Parathyroid adenoma (tissue), 2 donors: ENCODE measurements at regions not wholly inside any gene's neighbourhood (a gene's known extent, or its start where the extent isn't known, plus 50 kb on each side); places are given as distances from the start of the nearest gene placed in this dataset.

Source experiments
- H2AFZ ChIP-seq: fragments of 300-600 bp; sonication (generic); one replicate; pipeline ENCODE4 v1.7.0; 2017; ENCODE audit warnings: antibody characterized with exemption, mild to moderate bottlenecking
- H3K27ac ChIP-seq: fragments of 300-600 bp; sonication (generic); one replicate; pipeline ENCODE4 v1.7.0; 2017
- H3K27me3 ChIP-seq: fragments of 300-600 bp; sonication (generic); one replicate; pipeline ENCODE4 v1.7.0; 2017; ENCODE audit warnings: low read length; ENCODE audit not compliant: control insufficient read depth, insufficient read depth
- H3K36me3 ChIP-seq: fragments of 300-600 bp; sonication (generic); one replicate; pipeline ENCODE4 v1.7.0; 2017; ENCODE audit warnings: low read length; ENCODE audit not compliant: control insufficient read depth, insufficient read depth
- H3K4me1 ChIP-seq: fragments of 300-600 bp; sonication (generic); one replicate; pipeline ENCODE4 v1.7.0; 2017; ENCODE audit warnings: control low read depth
- H3K4me2 ChIP-seq: fragments of 300-600 bp; sonication (generic); one replicate; pipeline ENCODE4 v1.7.0; 2017; ENCODE audit warnings: low read length
- H3K4me3 ChIP-seq: fragments of 300-600 bp; sonication (generic); one replicate; pipeline ENCODE4 v1.7.0; 2017; ENCODE audit warnings: low read depth, low read length
- H3K79me2 ChIP-seq: fragments of 300-600 bp; sonication (generic); one replicate; pipeline ENCODE4 v1.7.0; 2017; ENCODE audit warnings: control low read depth
- H3K9ac ChIP-seq: fragments of 300-600 bp; sonication (generic); one replicate; pipeline ENCODE4 v1.7.0; 2017; ENCODE audit warnings: mild to moderate bottlenecking
- H3K9me3 ChIP-seq: fragments of 300-600 bp; sonication (generic); one replicate; pipeline ENCODE4 v1.7.0; 2017; ENCODE audit warnings: low read length; ENCODE audit not compliant: control insufficient read depth
- TF ChIP-seq, protein P1 (sequence below): fragments of 300-600 bp; sonication (generic); IDR thresholded peaks from one replicate; pipeline ENCODE4 v1.7.0; 2017; ENCODE audit warnings: antibody characterized with exemption, mild to moderate bottlenecking
- donor health status: primary hyperparathyroidism.

DNA sequence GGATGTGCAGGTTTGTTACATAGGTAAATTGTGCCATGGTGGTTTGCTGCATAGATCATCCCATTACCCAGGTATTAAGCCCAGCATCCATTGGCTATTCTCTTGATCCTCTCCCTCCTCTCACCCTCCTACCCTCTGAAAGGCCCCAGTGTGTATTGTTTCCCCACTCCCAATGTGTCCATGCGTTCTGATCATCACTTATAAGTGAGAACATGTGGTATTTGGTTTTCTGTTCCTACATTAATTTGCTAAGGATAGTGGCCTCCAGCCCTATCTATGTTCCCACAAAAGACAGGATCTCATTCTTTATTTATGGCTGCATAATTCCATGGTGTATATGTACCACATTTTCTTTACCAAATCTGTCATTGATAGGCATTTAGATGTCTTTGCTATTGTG lies 243.3 kb upstream of the PDE4D start:
- Histone ChIP-seq H3K4me3 (no peak overlapping the region), H3K27me3 (no peaks in the 10 kb centered on the region), H3K9me3 (no peaks in the 10 kb centered on the region), H2AFZ (no peak overlapping the region), H3K36me3 (no peaks in the 10 kb centered on the region), H3K79me2 (no peaks in the 10 kb centered on the region), H3K9ac (no peak overlapping the region), H3K4me2 (no peak overlapping the region), H3K4me1 (no peaks in the 10 kb centered on the region), H3K27ac (no peak overlapping the region)
- TF ChIP-seq, protein P1, sequence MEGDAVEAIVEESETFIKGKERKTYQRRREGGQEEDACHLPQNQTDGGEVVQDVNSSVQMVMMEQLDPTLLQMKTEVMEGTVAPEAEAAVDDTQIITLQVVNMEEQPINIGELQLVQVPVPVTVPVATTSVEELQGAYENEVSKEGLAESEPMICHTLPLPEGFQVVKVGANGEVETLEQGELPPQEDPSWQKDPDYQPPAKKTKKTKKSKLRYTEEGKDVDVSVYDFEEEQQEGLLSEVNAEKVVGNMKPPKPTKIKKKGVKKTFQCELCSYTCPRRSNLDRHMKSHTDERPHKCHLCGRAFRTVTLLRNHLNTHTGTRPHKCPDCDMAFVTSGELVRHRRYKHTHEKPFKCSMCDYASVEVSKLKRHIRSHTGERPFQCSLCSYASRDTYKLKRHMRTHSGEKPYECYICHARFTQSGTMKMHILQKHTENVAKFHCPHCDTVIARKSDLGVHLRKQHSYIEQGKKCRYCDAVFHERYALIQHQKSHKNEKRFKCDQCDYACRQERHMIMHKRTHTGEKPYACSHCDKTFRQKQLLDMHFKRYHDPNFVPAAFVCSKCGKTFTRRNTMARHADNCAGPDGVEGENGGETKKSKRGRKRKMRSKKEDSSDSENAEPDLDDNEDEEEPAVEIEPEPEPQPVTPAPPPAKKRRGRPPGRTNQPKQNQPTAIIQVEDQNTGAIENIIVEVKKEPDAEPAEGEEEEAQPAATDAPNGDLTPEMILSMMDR: no peak

DNA sequence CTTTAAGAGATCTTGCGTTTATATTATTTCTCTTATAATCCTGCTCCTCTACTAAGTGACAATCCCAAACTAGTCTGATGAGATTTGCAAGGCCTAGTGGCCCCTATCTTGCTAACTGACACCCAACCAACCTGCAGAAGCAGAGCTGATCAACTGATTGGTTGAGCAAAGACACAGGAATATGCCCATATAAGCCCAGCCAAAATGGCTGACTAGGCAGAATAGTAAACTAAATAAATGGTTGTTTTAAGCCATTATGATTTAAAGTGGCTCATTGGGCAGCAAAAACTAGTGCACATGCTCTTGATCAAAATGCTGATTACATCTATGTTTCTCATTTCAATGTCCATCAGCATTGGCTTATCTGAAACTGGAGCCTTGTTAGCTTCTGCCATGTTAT lies 238.0 kb upstream of the PDE4D start:
- TF ChIP-seq, protein P1: no peak
- Histone ChIP-seq H3K27ac (no peak overlapping the region), H3K79me2 (no peaks in the 10 kb centered on the region), H2AFZ (no peak overlapping the region), H3K4me3 (no peak overlapping the region), H3K27me3 (no peaks in the 10 kb centered on the region), H3K36me3 (no peaks in the 10 kb centered on the region), H3K4me2 (no peak overlapping the region), H3K9me3 (no peaks in the 10 kb centered on the region), H3K4me1 (no peaks in the 10 kb centered on the region), H3K9ac (no peak overlapping the region)

DNA sequence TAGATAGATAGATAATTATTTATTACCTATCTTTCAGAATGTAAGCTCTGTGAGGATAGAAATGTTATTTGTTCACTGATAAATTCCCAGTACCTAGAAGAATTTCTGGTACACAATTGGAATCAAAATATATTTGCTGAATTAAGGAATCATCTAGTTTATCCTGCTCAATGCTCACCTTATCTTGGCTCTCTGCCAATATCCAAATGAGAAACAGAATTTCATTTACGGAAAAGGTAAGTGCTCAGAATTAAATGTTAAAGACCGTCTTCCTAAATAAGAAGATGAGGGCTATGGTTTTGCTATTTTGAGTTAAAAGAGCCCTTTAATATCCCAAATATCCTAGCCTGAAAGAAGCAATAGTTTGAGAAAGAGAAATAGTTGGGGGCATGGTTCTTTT lies 232.1 kb upstream of the PDE4D start:
- no peak overlapping the region for H3K27ac ChIP-seq
- TF ChIP-seq, protein P1: no peak
- H2AFZ ChIP-seq: no peak overlapping the region
- H3K9ac ChIP-seq: no peak overlapping the region
- no peaks in the 10 kb centered on the region for H3K9me3 ChIP-seq
- H3K4me1 ChIP-seq: no peaks in the 10 kb centered on the region
- no peaks in the 10 kb centered on the region for H3K27me3 ChIP-seq
- no peak overlapping the region for H3K4me3 ChIP-seq
- no peaks in the 10 kb centered on the region for H3K36me3 ChIP-seq
- no peaks in the 10 kb centered on the region for H3K79me2 ChIP-seq
- no peak overlapping the region for H3K4me2 ChIP-seq

DNA sequence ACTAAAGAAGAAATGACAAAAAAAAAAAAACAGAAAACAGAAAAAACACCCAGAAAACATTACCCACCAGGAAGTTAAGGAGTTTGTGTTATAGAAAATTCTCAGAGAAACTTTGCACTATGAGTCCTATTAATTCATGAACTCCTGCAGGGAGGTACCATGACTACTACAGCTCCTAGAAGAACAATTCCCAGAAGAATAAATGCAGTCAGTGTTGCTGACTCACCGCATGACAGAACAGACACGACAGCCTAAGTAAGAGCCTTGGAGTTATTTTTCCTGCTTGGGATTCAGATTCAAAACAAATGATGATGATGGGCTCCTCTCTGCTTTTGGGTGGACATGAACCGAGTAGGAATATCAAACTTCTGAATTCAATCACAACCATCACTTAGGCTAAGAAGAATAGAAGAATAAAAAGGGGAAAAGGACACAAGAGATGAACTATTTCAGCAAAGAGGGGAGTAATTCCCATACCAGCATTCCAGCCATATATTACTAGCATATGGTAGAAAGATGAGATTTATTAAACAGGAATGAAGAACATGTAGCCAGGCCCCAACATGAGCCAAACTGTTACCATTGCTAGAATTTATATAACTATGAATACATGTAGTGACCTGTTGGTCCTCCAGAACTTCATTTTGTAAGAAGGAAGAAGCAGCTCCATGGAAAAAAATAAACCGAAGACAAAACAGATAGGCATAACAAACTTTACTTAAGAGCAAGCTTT lies 209.6 kb upstream of the PDE4D start:
- Histone ChIP-seq H3K4me3 (no peak overlapping the region), H3K79me2 (no peaks in the 10 kb centered on the region), H3K36me3 (no peaks in the 10 kb centered on the region), H3K27me3 (no peaks in the 10 kb centered on the region), H3K9me3 (no peaks in the 10 kb centered on the region), H3K27ac (no peak overlapping the region), H3K4me1 (no peaks in the 10 kb centered on the region), H2AFZ (no peak overlapping the region), H3K9ac (no peak overlapping the region), H3K4me2 (no peak overlapping the region)
- TF ChIP-seq, protein P1: no peak

DNA sequence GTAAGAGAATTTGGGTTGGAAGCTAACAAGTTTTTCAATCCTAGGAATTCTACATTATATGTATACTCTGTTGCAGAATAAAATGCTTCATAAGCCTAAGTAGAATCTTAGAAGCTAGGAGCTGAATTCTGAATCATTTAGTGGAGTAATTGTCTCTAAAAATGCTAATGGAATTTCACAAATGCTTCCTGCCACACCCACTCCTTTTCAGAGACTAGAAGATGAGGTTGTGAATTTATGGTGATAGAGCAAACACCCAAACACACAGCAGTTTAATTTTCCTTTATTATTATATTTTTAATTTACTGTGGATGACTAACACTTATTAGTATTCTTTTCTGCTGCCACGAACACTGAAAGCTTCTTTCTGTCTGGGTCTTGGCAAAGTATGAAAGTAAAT lies 208.0 kb upstream of the PDE4D start:
- Histone ChIP-seq H3K9ac (no peak overlapping the region), H2AFZ (no peak overlapping the region)

More for the DNA sequence above, 208.0 kb upstream of the PDE4D start:
- TF ChIP-seq, protein P1: no peak
- Histone ChIP-seq H3K27ac (no peak overlapping the region), H3K27me3 (no peaks in the 10 kb centered on the region), H3K36me3 (no peaks in the 10 kb centered on the region), H3K4me3 (no peak overlapping the region), H3K79me2 (no peaks in the 10 kb centered on the region), H3K9me3 (no peaks in the 10 kb centered on the region), H3K4me1 (no peaks in the 10 kb centered on the region), H3K4me2 (no peak overlapping the region)
